Heart left ventricle (tissue), 13 donors: ENCODE measurements at regions not wholly inside any gene's neighbourhood (a gene's known extent, or its start where the extent isn't known, plus 50 kb on each side); places are given as distances from the start of the nearest gene placed in this dataset.

Source experiments
- CTCF ChIP-seq, 12 donors: fragments of 200-600 bp; sonication (generic) in 4 of 12; IDR thresholded peaks; one replicate each; pipeline versions ENCODE4 v1.5.0 to v1.8.0; 2018 to 2022; ENCODE audit warnings: antibody characterized with exemption in 12 of 12, mild to moderate bottlenecking in 5 of 12
- POLR2A ChIP-seq, 2 donors: fragments of 450-650 bp; IDR thresholded peaks; one replicate each; pipeline ENCODE4 v1.6.1; 2017; ENCODE audit warnings: antibody characterized with exemption in 2 of 2, mild to moderate bottlenecking in 2 of 2, moderate library complexity in 2 of 2
- donor health status: ischemic (EF 13 %, LVEDD 7.1; RV severe dilation, severe dysfunction).
- donor health status: DM: no; HTN: yes; CAD: no.
- donor health status: DM: no; HTN: no; CAD: no.
- donor health status: ischemic (EF 25% LVEDD 6.9; RV normal size, moderate dysfunction).
- donor health status: ischemic (EF 25% LVEDD 5.7; RV mildly dilated, moderate dysfunction).
- donor health status: ischemic (EF 35%, LVEDD 5.7; RV mildly dilated, moderate dysfunction).
- donor health status: nonischemic (EF 11% LVEDD 7.7; RV severe dilation, severe dysfunction).
- donor health status: DM: yes; HTN: yes; CAD: no.
- donor health status: PGD.
- donor health status: ischemic (EF 29% LVEDD 5.4; RV normal size, mild dysfunction).
- donor health status: nonischemic (EF 23%, LVEDD 6.1; RV moderate dilation, normal function).

DNA sequence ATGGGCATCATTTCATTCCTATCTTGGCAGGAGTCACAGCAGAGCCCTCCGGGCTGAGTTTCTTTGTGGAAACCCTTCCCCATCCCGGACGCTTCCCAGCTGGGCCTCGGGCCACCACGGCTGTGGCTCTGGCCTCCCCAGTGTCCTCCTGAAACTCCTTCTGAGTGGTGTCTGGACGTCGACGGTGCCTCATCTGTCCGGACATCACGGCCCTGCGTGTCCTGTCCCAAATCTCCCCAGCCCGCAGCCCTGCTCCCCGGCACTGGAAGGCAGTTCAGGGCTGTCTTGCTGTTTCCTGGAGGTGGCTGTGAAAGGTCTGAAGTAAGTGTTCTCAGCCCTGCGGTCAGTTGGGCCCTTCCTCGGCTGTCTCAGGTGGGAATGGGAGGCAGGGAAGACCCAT lies 99.8 kb upstream of the TMEM18 start:
- TF ChIP-seq CTCF (IDR thresholded peaks at IDR 0.05) (no peak), POLR2A (IDR thresholded peaks at IDR 0.05) (no peak)
